ENCODE measurements at regions not wholly inside any gene's neighbourhood (a gene's known extent, or its start where the extent isn't known, plus 50 kb on each side); places are given as distances from the start of the nearest gene placed in this dataset.

- no peak for TF ChIP-seq CTCF (IDR thresholded peaks at IDR 0.05)
- no peak for TF ChIP-seq POLR2A (IDR thresholded peaks at IDR 0.05)
Observed at GRCh38 chr2:203586206-203586605, 51.1 kb upstream of the RAPH1 start.

Measured in lower leg skin (tissue), 3 donors.